IgD-negative memory B cell (primary cell): ENCODE measurements at regions not wholly inside any gene's neighbourhood (a gene's known extent, or its start where the extent isn't known, plus 50 kb on each side); places are given as distances from the start of the nearest gene placed in this dataset.

Experiments
- H3K27ac Mint-ChIP-seq, 3 donors: one replicate each; pipeline ENCODE4 v1.8.0; 2020 to 2022; ENCODE audit warnings: mild to moderate bottlenecking in 3 of 3, mixed read lengths in 3 of 3, moderate library complexity in 1 of 3
- H3K27me3 Mint-ChIP-seq: one replicate; pipeline ENCODE4 v1.8.0; 2021; ENCODE audit warnings: mixed read lengths
- H3K36me3 Mint-ChIP-seq: one replicate; pipeline ENCODE4 v1.8.0; 2020; ENCODE audit warnings: mild to moderate bottlenecking, mixed read lengths
- H3K4me1 Mint-ChIP-seq, 3 donors: one replicate each; pipeline ENCODE4 v1.8.0; 2020 to 2022; ENCODE audit warnings: mixed read lengths in 3 of 3, mild to moderate bottlenecking in 1 of 3
- H3K4me3 Mint-ChIP-seq, 4 donors: one replicate each; pipeline ENCODE4 v1.8.0; 2020 to 2022; ENCODE audit warnings: mild to moderate bottlenecking in 4 of 4, mixed read lengths in 4 of 4, moderate library complexity in 3 of 4
- H3K9me3 Mint-ChIP-seq, 3 donors: one replicate each; pipeline ENCODE4 v1.8.0; 2020 to 2021; ENCODE audit warnings: mixed read lengths in 3 of 3, mild to moderate bottlenecking in 1 of 3

GRCh38 chr17:14986127-14986526 lies 279.0 kb downstream of the PMP22 start:
- Mint-ChIP-seq H3K36me3 (no peaks in the 10 kb centered on the region), H3K27me3 (no peaks in the 10 kb centered on the region), H3K9me3 (peaks cover 0 to 3% (median 2%) of the 10 kb centered on the region in 3 donors), H3K4me3 (no peak overlapping the region), H3K4me1 (no peaks in the 10 kb centered on the region), H3K27ac (no peak overlapping the region)

- Mint-ChIP-seq H3K9me3 (peaks cover 2 to 25% (median 18%) of the 10 kb centered on the region in 3 donors), H3K27ac (no peak overlapping the region), H3K27me3 (peaks cover 3% of the 10 kb centered on the region), H3K36me3 (no peaks in the 10 kb centered on the region), H3K4me1 (no peaks in the 10 kb centered on the region), H3K4me3 (no peak overlapping the region)
These were observed 292.3 kb downstream of the PMP22 start for GRCh38 chr17:14972844-14973243.

GRCh38 chr17:14971054-14971453 lies 294.1 kb downstream of the PMP22 start:
- H3K27ac Mint-ChIP-seq: no peak overlapping the region

GRCh38 chr17:14959106-14959648 lies 305.9 kb downstream of the PMP22 start:
- Mint-ChIP-seq H3K36me3 (no peaks in the 10 kb centered on the region), H3K9me3 (peaks cover 0 to 6% (median 5%) of the 10 kb centered on the region in 3 donors), H3K4me1 (no peaks in the 10 kb centered on the region), H3K27ac (no peak overlapping the region), H3K27me3 (no peaks in the 10 kb centered on the region), H3K4me3 (peak overlapping the region in 1 of 4 donors; percentile 44)

More at GRCh38 chr17:14971054-14971453, 294.1 kb downstream of the PMP22 start:
- Mint-ChIP-seq H3K4me1 (peaks cover 0 to 2% (median 0%) of the 10 kb centered on the region in 3 donors), H3K36me3 (no peaks in the 10 kb centered on the region), H3K4me3 (no peak overlapping the region), H3K9me3 (peaks cover 2 to 29% (median 18%) of the 10 kb centered on the region in 3 donors), H3K27me3 (peaks cover 3% of the 10 kb centered on the region)

- Mint-ChIP-seq H3K27me3 (no peaks in the 10 kb centered on the region), H3K4me3 (peak overlapping the region in 1 of 4 donors; percentile 57), H3K27ac (no peak overlapping the region), H3K36me3 (no peaks in the 10 kb centered on the region), H3K9me3 (peaks cover 0 to 6% (median 5%) of the 10 kb centered on the region in 3 donors), H3K4me1 (no peaks in the 10 kb centered on the region)
These were observed 311.7 kb downstream of the PMP22 start for GRCh38 chr17:14953405-14953804.

GRCh38 chr17:14950686-14951085 lies 314.4 kb downstream of the PMP22 start:
- Mint-ChIP-seq H3K4me1 (no peaks in the 10 kb centered on the region), H3K27ac (no peak overlapping the region), H3K9me3 (peaks cover 0 to 6% (median 2%) of the 10 kb centered on the region in 3 donors)

GRCh38 chr17:14950216-14950615 lies 314.9 kb downstream of the PMP22 start:
- peaks cover 0 to 6% (median 2%) of the 10 kb centered on the region in 3 donors for H3K9me3 Mint-ChIP-seq
- H3K4me1 Mint-ChIP-seq: no peaks in the 10 kb centered on the region
- H3K36me3 Mint-ChIP-seq: no peaks in the 10 kb centered on the region
- no peak overlapping the region for H3K4me3 Mint-ChIP-seq
- no peaks in the 10 kb centered on the region for H3K27me3 Mint-ChIP-seq
- H3K27ac Mint-ChIP-seq: no peak overlapping the region

More at GRCh38 chr17:14950686-14951085, 314.4 kb downstream of the PMP22 start:
- no peak overlapping the region for H3K4me3 Mint-ChIP-seq
- H3K27me3 Mint-ChIP-seq: no peaks in the 10 kb centered on the region
- no peaks in the 10 kb centered on the region for H3K36me3 Mint-ChIP-seq

GRCh38 chr17:14947671-14948070 lies 317.5 kb downstream of the PMP22 start:
- Mint-ChIP-seq H3K36me3 (no peaks in the 10 kb centered on the region), H3K27ac (no peak overlapping the region), H3K4me1 (no peaks in the 10 kb centered on the region), H3K9me3 (peaks cover 0 to 2% (median 0%) of the 10 kb centered on the region in 3 donors), H3K27me3 (no peaks in the 10 kb centered on the region), H3K4me3 (no peak overlapping the region)

- H3K27me3 Mint-ChIP-seq: no peaks in the 10 kb centered on the region
These were observed 318.6 kb downstream of the PMP22 start for GRCh38 chr17:14946481-14946880.

GRCh38 chr17:14942526-14943190 lies 322.5 kb downstream of the PMP22 start:
- no peak overlapping the region for H3K27ac Mint-ChIP-seq
- H3K4me3 Mint-ChIP-seq: peak overlapping the region in 1 of 4 donors; percentile 55
- no peaks in the 10 kb centered on the region for H3K9me3 Mint-ChIP-seq
- no peaks in the 10 kb centered on the region for H3K4me1 Mint-ChIP-seq
- H3K36me3 Mint-ChIP-seq: no peaks in the 10 kb centered on the region
- no peaks in the 10 kb centered on the region for H3K27me3 Mint-ChIP-seq

More at GRCh38 chr17:14946481-14946880, 318.6 kb downstream of the PMP22 start:
- H3K4me1 Mint-ChIP-seq: no peaks in the 10 kb centered on the region
- H3K27ac Mint-ChIP-seq: no peak overlapping the region
- no peak overlapping the region for H3K4me3 Mint-ChIP-seq
- H3K36me3 Mint-ChIP-seq: no peaks in the 10 kb centered on the region
- H3K9me3 Mint-ChIP-seq: peaks cover 0 to 2% (median 0%) of the 10 kb centered on the region in 3 donors

- Mint-ChIP-seq H3K9me3 (no peaks in the 10 kb centered on the region), H3K27me3 (no peaks in the 10 kb centered on the region), H3K27ac (no peak overlapping the region), H3K4me1 (no peaks in the 10 kb centered on the region), H3K36me3 (no peaks in the 10 kb centered on the region), H3K4me3 (no peak overlapping the region)
These were observed 324.2 kb downstream of the PMP22 start for GRCh38 chr17:14940938-14941265.

GRCh38 chr17:14940108-14940937 lies 324.8 kb downstream of the PMP22 start:
- no peak overlapping the region for H3K4me3 Mint-ChIP-seq
- H3K9me3 Mint-ChIP-seq: no peaks in the 10 kb centered on the region
- H3K27me3 Mint-ChIP-seq: no peaks in the 10 kb centered on the region
- no peak overlapping the region for H3K27ac Mint-ChIP-seq
- no peaks in the 10 kb centered on the region for H3K4me1 Mint-ChIP-seq
- H3K36me3 Mint-ChIP-seq: no peaks in the 10 kb centered on the region

- Mint-ChIP-seq H3K27ac (no peak overlapping the region), H3K9me3 (peaks cover 0 to 2% (median 0%) of the 10 kb centered on the region in 3 donors), H3K4me3 (no peak overlapping the region), H3K36me3 (no peaks in the 10 kb centered on the region), H3K27me3 (no peaks in the 10 kb centered on the region), H3K4me1 (no peaks in the 10 kb centered on the region)
These were observed 329.2 kb downstream of the PMP22 start for GRCh38 chr17:14935845-14936485.

GRCh38 chr17:14935139-14935841 lies 329.8 kb downstream of the PMP22 start:
- no peaks in the 10 kb centered on the region for H3K4me1 Mint-ChIP-seq
- H3K4me3 Mint-ChIP-seq: no peak overlapping the region
- no peaks in the 10 kb centered on the region for H3K27me3 Mint-ChIP-seq
- H3K27ac Mint-ChIP-seq: peak overlapping the region in 1 of 3 donors; percentile 36
- H3K36me3 Mint-ChIP-seq: no peaks in the 10 kb centered on the region
- peaks cover 0 to 2% (median 0%) of the 10 kb centered on the region in 3 donors for H3K9me3 Mint-ChIP-seq
